ENCODE measurements at regions not wholly inside any gene's neighbourhood (a gene's known extent, or its start where the extent isn't known, plus 50 kb on each side); places are given as distances from the start of the nearest gene placed in this dataset.

GRCh38 chr3:94310341-94311135, 247.7 kb downstream of the NSUN3 start:
- no peak for DNase-seq
- TF ChIP-seq CTCF (IDR thresholded peaks at IDR 0.05), result no peak
- TF ChIP-seq POLR2A (IDR thresholded peaks at IDR 0.05), result no peak
- Histone ChIP-seq H3K4me3 (replicated peaks in 1 of 3) (no peak overlapping the region), H3K27ac (no peak overlapping the region), H3K4me1 (peaks cover 0 to under 1% of the 10 kb centered on the region in 2 donors), H3K9me3 (no peaks in the 10 kb centered on the region), H3K36me3 (no peaks in the 10 kb centered on the region), H3K27me3 (no peaks in the 10 kb centered on the region)
- 69 to 73% methylated on average over 5 of the region's 5 CpGs for WGBS, 2 donors
- intact Hi-C loops (cut with DNase I), result no loop called here

- intact Hi-C loops (cut with DNase I), result no loop called here
- H3K9me3 ChIP-seq, result no peaks in the 10 kb centered on the region
- H3K4me1 ChIP-seq, result no peaks in the 10 kb centered on the region
- no peak for TF ChIP-seq POLR2A (IDR thresholded peaks at IDR 0.05)
- TF ChIP-seq CTCF (IDR thresholded peaks at IDR 0.05), result no peak
- no peaks in the 10 kb centered on the region for H3K36me3 ChIP-seq
- 65 to 83% methylated on average over 3 of the region's 3 CpGs for WGBS, 2 donors
- no peak overlapping the region for H3K27ac ChIP-seq
- DNase-seq, result no peak
- H3K27me3 ChIP-seq, result no peaks in the 10 kb centered on the region
- no peak overlapping the region for H3K4me3 ChIP-seq (replicated peaks in 1 of 3)
Observed at GRCh38 chr3:94311651-94312050, 248.8 kb downstream of the NSUN3 start.

- H3K4me1 ChIP-seq, result no peaks in the 10 kb centered on the region
- no peak for DNase-seq
- 90 to 94% methylated on average over 2 of the region's 2 CpGs for WGBS, 2 donors
Observed at GRCh38 chr3:94314218-94314883, 251.5 kb downstream of the NSUN3 start.

DNA sequence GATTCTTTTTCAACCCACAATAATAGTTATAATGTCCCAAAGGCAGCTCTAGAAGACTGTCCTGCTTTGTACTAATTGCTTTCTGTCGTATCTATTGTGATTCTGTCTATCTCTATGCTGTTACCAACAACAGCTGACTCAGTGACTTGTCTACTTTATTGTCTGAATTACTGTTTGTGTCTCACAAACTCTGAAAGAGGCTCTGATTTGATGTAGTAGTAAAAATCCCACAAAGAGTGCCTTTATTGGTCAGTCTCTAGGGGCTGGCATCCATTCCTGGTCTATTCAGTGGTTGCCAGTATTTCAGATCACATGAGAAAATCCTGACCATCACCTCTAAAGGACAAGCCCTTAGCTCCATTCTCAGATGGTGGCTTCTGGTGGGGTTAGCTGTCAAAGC, 254.2 kb downstream of the NSUN3 start:
- no peaks in the 10 kb centered on the region for H3K36me3 ChIP-seq
- no peaks in the 10 kb centered on the region for H3K27me3 ChIP-seq
- TF ChIP-seq POLR2A (IDR thresholded peaks at IDR 0.05) (no peak), CTCF (IDR thresholded peaks at IDR 0.05) (no peak)
- intact Hi-C loops (cut with DNase I), result no loop called here
- H3K4me1 ChIP-seq, result no peaks in the 10 kb centered on the region
- 49 to 84% methylated on average over 1 of the region's 1 CpG for WGBS, 2 donors
- H3K27ac ChIP-seq, result no peak overlapping the region
- no peak overlapping the region for H3K4me3 ChIP-seq (replicated peaks in 1 of 3)
- H3K9me3 ChIP-seq, result no peaks in the 10 kb centered on the region
- no peak for DNase-seq

More at GRCh38 chr3:94314218-94314883, 251.5 kb downstream of the NSUN3 start:
- intact Hi-C loops (cut with DNase I), result no loop called here
- Histone ChIP-seq H3K4me3 (replicated peaks in 1 of 3) (no peak overlapping the region), H3K27me3 (no peaks in the 10 kb centered on the region), H3K36me3 (no peaks in the 10 kb centered on the region), H3K9me3 (no peaks in the 10 kb centered on the region), H3K27ac (no peak overlapping the region)
- TF ChIP-seq POLR2A (IDR thresholded peaks at IDR 0.05) (no peak), CTCF (IDR thresholded peaks at IDR 0.05) (no peak)

GRCh38 chr3:94323596-94323995, 260.7 kb downstream of the NSUN3 start:
- no peak for TF ChIP-seq CTCF (IDR thresholded peaks at IDR 0.05)
- TF ChIP-seq POLR2A (IDR thresholded peaks at IDR 0.05), result no peak
- Histone ChIP-seq H3K27me3 (no peaks in the 10 kb centered on the region), H3K4me3 (replicated peaks in 1 of 3) (no peak overlapping the region), H3K27ac (no peak overlapping the region), H3K36me3 (no peaks in the 10 kb centered on the region), H3K4me1 (no peaks in the 10 kb centered on the region), H3K9me3 (no peaks in the 10 kb centered on the region)
- no peak for DNase-seq
- 85 to 86% methylated on average over 2 of the region's 2 CpGs for WGBS, 2 donors
- intact Hi-C loops (cut with DNase I), result no loop called here
